Heart left ventricle (tissue), 16 donors: ENCODE measurements at regions not wholly inside any gene's neighbourhood (a gene's known extent, or its start where the extent isn't known, plus 50 kb on each side); places are given as distances from the start of the nearest gene placed in this dataset.

Source experiments
- ATAC-seq, 4 donors: fragments of 200-7000 bp; cut with Tn5 transposase; one replicate each; pipeline ENCODE4 v1.9.1; 2020 to 2022; ENCODE audit warnings: moderate library complexity in 4 of 4, mild to moderate bottlenecking in 3 of 4, moderate number of reproducible peaks in 1 of 4
- DNase-seq, 5 donors: peaks; one replicate each; pipeline ENCODE4 v3.0.0-alpha.2; 2020
- H3K27ac ChIP-seq, 12 donors: fragments of 200-600 bp; sonication (generic) in 4 of 12; one replicate each; pipeline versions ENCODE4 v1.5.0 to v1.8.0; 2016 to 2022; ENCODE audit warnings: mild to moderate bottlenecking in 2 of 12
- H3K27me3 ChIP-seq, 9 donors: fragments of 200-600 bp; sonication (generic) in 2 of 9; one replicate each; pipeline versions ENCODE4 v1.5.1 to v1.8.0; 2016 to 2022; ENCODE audit warnings: mild to moderate bottlenecking in 3 of 9
- H3K36me3 ChIP-seq, 9 donors: fragments of 200-600 bp; sonication (generic) in 2 of 9; one replicate each; pipeline versions ENCODE4 v1.5.0 to v1.8.0; 2018 to 2022; ENCODE audit warnings: mild to moderate bottlenecking in 2 of 9
- H3K4me1 ChIP-seq, 12 donors: fragments of 200-600 bp; sonication (generic) in 4 of 12; one replicate each; pipeline versions ENCODE4 v1.5.0 to v1.8.0; 2016 to 2022; ENCODE audit warnings: mild to moderate bottlenecking in 3 of 12
- H3K4me3 ChIP-seq, 12 donors: fragments of 200-600 bp; sonication (generic) in 4 of 12; one replicate each; pipeline versions ENCODE4 v1.5.0 to v1.8.0; 2017 to 2022; ENCODE audit warnings: mild to moderate bottlenecking in 9 of 12, moderate library complexity in 4 of 12
- H3K9me3 ChIP-seq, 12 donors: fragments of 200-600 bp; sonication (generic) in 4 of 12; one replicate each; pipeline versions ENCODE4 v1.5.0 to v1.8.0; 2016 to 2022; ENCODE audit warnings: mild to moderate bottlenecking in 1 of 12
- POLR2A ChIP-seq, 2 donors: fragments of 450-650 bp; IDR thresholded peaks; one replicate each; pipeline ENCODE4 v1.6.1; 2017; ENCODE audit warnings: antibody characterized with exemption in 2 of 2, mild to moderate bottlenecking in 2 of 2, moderate library complexity in 2 of 2
- WGBS, 4 donors: extraction: QIAGEN DNeasy Blood & Tissue Kit in 2 of 4; methylation state at CpG; one replicate each; pipeline versions ENCODE4 v1.1.5 to v1.1.7; 2013 to 2018; 5-methylcytosine and 5-hydroxymethylcytosine counted together
- intact Hi-C, 10 donors: fragments of 100-400 bp; cut with DNase I; formaldehyde crosslinking; loops; one replicate each; pipeline versions ENCODE4 v1.11.1 to v1.14.2; 2022
- TF ChIP-seq, protein P1 (sequence below), 12 donors: fragments of 200-600 bp; sonication (generic) in 4 of 12; IDR thresholded peaks; one replicate each; pipeline versions ENCODE4 v1.5.0 to v1.8.0; 2018 to 2022; ENCODE audit warnings: antibody characterized with exemption in 12 of 12, mild to moderate bottlenecking in 5 of 12
- donor health status: ischemic (EF 13 %, LVEDD 7.1; RV severe dilation, severe dysfunction).
- donor health status: healthy with polysubstance abuse.
- donor health status: DM: no; HTN: yes; CAD: no.
- donor health status: DM: no; HTN: no; CAD: no.
- donor health status: ischemic (EF 25% LVEDD 6.9; RV normal size, moderate dysfunction).
- donor health status: ischemic (EF 25% LVEDD 5.7; RV mildly dilated, moderate dysfunction).
- donor health status: healthy.
- donor health status: DM: yes; HTN: yes; CAD: no.
- donor health status: ischemic (EF 35%, LVEDD 5.7; RV mildly dilated, moderate dysfunction).
- donor health status: nonischemic (EF 11% LVEDD 7.7; RV severe dilation, severe dysfunction).
- donor health status: DM: yes; HTN: yes; CAD: no.
- donor health status: PGD.
- donor health status: ischemic (EF 29% LVEDD 5.4; RV normal size, mild dysfunction).
- donor health status: nonischemic (EF 23%, LVEDD 6.1; RV moderate dilation, normal function).

DNA sequence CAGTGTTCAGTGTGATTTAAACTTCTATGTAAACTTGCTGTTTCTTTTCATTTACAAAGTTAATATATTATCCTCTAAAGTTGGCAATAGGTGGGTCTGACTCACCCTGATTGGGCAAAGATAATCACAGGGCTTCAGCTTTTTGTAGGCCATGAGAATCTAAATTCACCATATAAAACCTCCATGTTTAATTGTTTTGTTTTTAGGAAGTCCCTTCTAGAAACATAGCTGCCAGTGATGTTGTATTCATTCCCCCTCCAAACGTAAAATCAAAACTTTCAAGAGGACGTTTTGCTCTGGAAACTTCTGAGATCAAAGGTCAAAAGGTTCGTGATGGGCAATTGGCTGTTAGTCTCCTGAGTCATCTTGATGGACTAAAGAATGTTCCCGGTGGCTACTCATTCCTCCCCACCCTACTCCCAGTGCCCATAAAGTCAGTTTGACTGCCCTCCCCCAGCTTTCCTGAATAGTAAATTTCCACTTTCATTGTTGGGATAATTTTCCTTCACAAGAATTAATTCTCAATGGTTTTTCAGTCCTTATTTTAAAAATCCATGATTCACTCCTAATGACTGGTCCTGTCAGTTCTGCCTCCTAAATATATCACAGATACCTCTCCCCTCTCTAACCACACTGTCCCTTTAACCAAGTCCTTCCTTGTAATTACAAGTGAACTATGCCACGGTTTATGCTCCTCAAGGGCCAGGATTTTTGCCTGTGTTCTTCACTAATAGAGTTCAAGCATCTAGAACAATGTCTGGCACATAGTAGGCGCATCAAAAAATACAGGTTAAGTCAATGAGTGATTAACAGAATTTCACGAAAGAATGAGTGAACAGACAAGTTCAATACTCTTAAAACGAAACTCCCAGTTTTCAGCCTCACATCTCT is 164.4 kb upstream of the VRK2 start:
- ATAC-seq (no peak), DNase-seq (no peak)
- H3K9me3 ChIP-seq = no peaks in the 10 kb centered on the region
- peak overlapping the region in 4 of 12 donors; percentile 14 to 35 (median 28) for H3K4me3 ChIP-seq
- WGBS, 4 donors = 75 to 86% (median 81%) methylated on average over 8 of the region's 8 CpGs
- peaks cover 0 to 3% (median 0%) of the 10 kb centered on the region in 12 donors for H3K4me1 ChIP-seq
- intact Hi-C loops = no loop called here
- no peaks in the 10 kb centered on the region for H3K27me3 ChIP-seq
- TF ChIP-seq, protein P1, sequence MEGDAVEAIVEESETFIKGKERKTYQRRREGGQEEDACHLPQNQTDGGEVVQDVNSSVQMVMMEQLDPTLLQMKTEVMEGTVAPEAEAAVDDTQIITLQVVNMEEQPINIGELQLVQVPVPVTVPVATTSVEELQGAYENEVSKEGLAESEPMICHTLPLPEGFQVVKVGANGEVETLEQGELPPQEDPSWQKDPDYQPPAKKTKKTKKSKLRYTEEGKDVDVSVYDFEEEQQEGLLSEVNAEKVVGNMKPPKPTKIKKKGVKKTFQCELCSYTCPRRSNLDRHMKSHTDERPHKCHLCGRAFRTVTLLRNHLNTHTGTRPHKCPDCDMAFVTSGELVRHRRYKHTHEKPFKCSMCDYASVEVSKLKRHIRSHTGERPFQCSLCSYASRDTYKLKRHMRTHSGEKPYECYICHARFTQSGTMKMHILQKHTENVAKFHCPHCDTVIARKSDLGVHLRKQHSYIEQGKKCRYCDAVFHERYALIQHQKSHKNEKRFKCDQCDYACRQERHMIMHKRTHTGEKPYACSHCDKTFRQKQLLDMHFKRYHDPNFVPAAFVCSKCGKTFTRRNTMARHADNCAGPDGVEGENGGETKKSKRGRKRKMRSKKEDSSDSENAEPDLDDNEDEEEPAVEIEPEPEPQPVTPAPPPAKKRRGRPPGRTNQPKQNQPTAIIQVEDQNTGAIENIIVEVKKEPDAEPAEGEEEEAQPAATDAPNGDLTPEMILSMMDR (IDR thresholded peaks at IDR 0.05) = no peak
- no peak for TF ChIP-seq POLR2A (IDR thresholded peaks at IDR 0.05)
- H3K36me3 ChIP-seq = no peaks in the 10 kb centered on the region
- H3K27ac ChIP-seq = no peak overlapping the region

DNA sequence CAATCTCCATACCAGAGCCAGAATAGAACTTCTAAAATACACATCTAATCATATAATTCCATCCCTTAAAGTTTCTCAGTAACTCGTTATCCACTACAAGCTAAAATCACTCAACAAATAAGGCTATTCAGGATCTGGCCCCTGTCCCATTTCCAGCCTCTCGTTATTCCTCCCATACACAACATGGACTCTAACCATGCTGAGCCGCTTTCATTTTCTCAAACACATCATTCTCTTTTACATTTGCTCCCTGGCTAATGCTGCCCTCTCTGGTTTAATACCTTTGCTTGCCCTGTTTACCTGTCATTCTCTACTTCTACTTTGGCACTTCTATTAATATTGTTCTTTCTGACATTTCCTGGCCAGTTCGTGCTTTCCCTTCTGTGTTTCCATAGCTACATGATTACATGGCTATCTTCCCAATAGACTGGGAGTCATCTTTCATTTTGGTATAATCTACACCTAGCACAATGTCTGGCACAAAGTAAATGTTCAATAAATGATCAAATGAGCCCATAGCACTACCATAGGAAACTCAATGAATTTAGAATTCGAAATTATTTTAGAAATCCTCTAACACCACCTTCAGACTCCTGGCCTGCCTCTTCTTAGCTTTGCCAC is 163.6 kb upstream of the VRK2 start:
- H3K4me3 ChIP-seq = peak overlapping the region in 4 of 12 donors; percentile 14 to 35 (median 28)
- DNase-seq = no peak
- WGBS, 4 donors = 60 to 73% (median 65%) methylated on average over 5 of the region's 5 CpGs
- H3K36me3 ChIP-seq = no peaks in the 10 kb centered on the region
- no peak for ATAC-seq
- intact Hi-C loops = no loop called here
- no peak overlapping the region for H3K27ac ChIP-seq
- TF ChIP-seq, protein P1 (IDR thresholded peaks at IDR 0.05) = no peak
- TF ChIP-seq POLR2A (IDR thresholded peaks at IDR 0.05) = no peak
- H3K9me3 ChIP-seq = no peaks in the 10 kb centered on the region
- H3K27me3 ChIP-seq = no peaks in the 10 kb centered on the region
- H3K4me1 ChIP-seq = peaks cover 0 to 3% (median 0%) of the 10 kb centered on the region in 12 donors

DNA sequence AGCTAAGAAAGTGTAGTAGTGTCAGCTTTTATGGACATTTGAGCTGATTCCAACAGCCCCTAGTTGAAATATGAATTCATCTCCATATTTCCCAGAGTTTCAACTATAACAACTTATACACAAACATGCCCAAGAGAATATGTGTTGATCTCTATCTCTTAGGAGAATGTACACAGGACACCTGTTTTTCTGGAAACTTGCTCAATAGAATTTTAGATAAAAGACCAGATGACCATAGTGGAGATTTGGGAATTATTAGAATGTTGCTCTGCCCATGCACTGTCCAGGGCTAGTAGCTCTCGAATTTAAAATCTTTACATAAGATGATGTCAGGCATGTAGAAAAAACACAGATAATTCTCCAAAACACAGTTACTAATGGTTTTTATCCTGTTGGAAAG is 162.3 kb upstream of the VRK2 start:
- no peaks in the 10 kb centered on the region for H3K9me3 ChIP-seq
- 79 to 86% (median 83%) methylated on average over 1 of the region's 1 CpG for WGBS, 4 donors
- DNase-seq (no peak), ATAC-seq (no peak)
- no peaks in the 10 kb centered on the region for H3K27me3 ChIP-seq
- no peaks in the 10 kb centered on the region for H3K36me3 ChIP-seq
- no peak overlapping the region for H3K27ac ChIP-seq
- H3K4me1 ChIP-seq = peaks cover 0 to 3% (median 0%) of the 10 kb centered on the region in 12 donors
- intact Hi-C loops = no loop called here
- no peak overlapping the region for H3K4me3 ChIP-seq
- TF ChIP-seq POLR2A (IDR thresholded peaks at IDR 0.05) = no peak
- TF ChIP-seq, protein P1 (IDR thresholded peaks at IDR 0.05) = no peak

DNA sequence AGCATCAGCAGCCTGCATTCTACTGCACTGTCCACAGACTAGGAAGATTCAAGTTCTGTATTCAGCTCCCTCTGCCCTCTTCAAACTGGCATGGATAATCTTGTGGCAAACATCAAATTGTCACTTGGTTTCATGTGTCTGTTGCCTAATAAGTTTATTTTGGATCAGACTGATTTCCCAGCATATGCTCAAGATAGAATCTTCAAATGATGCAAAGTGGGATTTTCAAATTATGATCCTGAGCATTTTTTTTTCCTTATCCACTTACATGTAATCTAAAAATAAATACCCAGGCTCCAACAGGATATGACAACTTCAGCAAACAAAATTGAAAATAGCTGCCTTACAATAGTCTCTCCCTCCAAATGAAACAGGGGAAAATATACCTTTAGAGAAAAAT is 160.9 kb upstream of the VRK2 start:
- H3K4me1 ChIP-seq = peaks cover 0 to 3% (median 0%) of the 10 kb centered on the region in 12 donors
- H3K27me3 ChIP-seq = no peaks in the 10 kb centered on the region
- no peak overlapping the region for H3K27ac ChIP-seq
- ATAC-seq (no peak), DNase-seq (no peak)
- H3K9me3 ChIP-seq = no peaks in the 10 kb centered on the region
- H3K4me3 ChIP-seq = no peak overlapping the region
- TF ChIP-seq POLR2A (IDR thresholded peaks at IDR 0.05) = no peak
- TF ChIP-seq, protein P1 (IDR thresholded peaks at IDR 0.05) = no peak
- H3K36me3 ChIP-seq = no peaks in the 10 kb centered on the region
- intact Hi-C loops = no loop called here
